Kidney (tissue), 13 donors: ENCODE measurements at regions not wholly inside any gene's neighbourhood (a gene's known extent, or its start where the extent isn't known, plus 50 kb on each side); places are given as distances from the start of the nearest gene placed in this dataset.

Experiments
- DNase-seq, 5 donors: peaks; one replicate each; pipeline ENCODE4 v3.0.0-alpha.2; 2013 to 2020
- FAIRE-seq: peaks from 2 replicates; lab custom pipeline; 2012; peaks lifted over from hg19 to GRCh38; lab: Jason Lieb, UNC
- H3K27ac ChIP-seq, 2 donors: one replicate each; pipeline ENCODE4 v1.7.0; 2013; ENCODE audit warnings: low read depth in 2 of 2, low read length in 2 of 2, inconsistent platforms in 1 of 2
- H3K27me3 ChIP-seq: one replicate; pipeline ENCODE4 v1.7.1; 2013; ENCODE audit warnings: low read length, inconsistent platforms; ENCODE audit not compliant: control insufficient read depth, insufficient read depth
- H3K36me3 ChIP-seq, 3 donors: one replicate each; pipeline versions ENCODE4 v1.7.0 to v1.7.1; 2013; ENCODE audit warnings: low read length in 3 of 3, control low read depth in 1 of 3, inconsistent platforms in 1 of 3; ENCODE audit not compliant: insufficient read depth in 3 of 3, control insufficient read depth in 2 of 3
- H3K4me1 ChIP-seq, 3 donors: one replicate each; pipeline versions ENCODE4 v1.7.0 to v1.7.1; 2013; ENCODE audit warnings: low read length in 3 of 3, inconsistent platforms in 1 of 3, low read depth in 1 of 3; ENCODE audit not compliant: control insufficient read depth in 2 of 3, insufficient read depth in 2 of 3
- H3K4me3 ChIP-seq, 3 donors: one replicate each; pipeline versions ENCODE4 v1.7.0 to v1.8.1; 2013; ENCODE audit warnings: low read length in 3 of 3, control low read depth in 1 of 3, inconsistent platforms in 1 of 3
- H3K9ac ChIP-seq, 3 donors: one replicate each; pipeline versions ENCODE4 v1.7.0 to v1.7.1; 2013; ENCODE audit warnings: low read length in 3 of 3, control low read depth in 1 of 3, inconsistent platforms in 1 of 3
- H3K9me3 ChIP-seq, 3 donors: one replicate each; pipeline versions ENCODE4 v1.7.0 to v1.7.1; 2013; ENCODE audit warnings: low read length in 3 of 3, control low read depth in 1 of 3, inconsistent platforms in 1 of 3; ENCODE audit not compliant: control insufficient read depth in 2 of 3, insufficient read depth in 1 of 3
- intact Hi-C: fragments of 100-400 bp; cut with DNase I; formaldehyde crosslinking; loops from one replicate; pipeline ENCODE4 v1.11.1; 2022
- TF ChIP-seq, protein P1 (sequence below): IDR thresholded peaks from 3 replicates; pipeline ENCODE4 v1.5.1; 2012; ENCODE audit warnings: mild to moderate bottlenecking, moderate library complexity, borderline replicate concordance; ENCODE audit not compliant: insufficient read depth; ENCODE audit errors: extremely low read depth
- donor health status: control.
- donor health status: control.
- donor health status: control.
- donor health status: control.
- donor health status: control.
- donor health status: DM: yes; HTN: yes; CAD: no.
- donor health status: Normal renal cell carcinoma (clear cell type).

DNA sequence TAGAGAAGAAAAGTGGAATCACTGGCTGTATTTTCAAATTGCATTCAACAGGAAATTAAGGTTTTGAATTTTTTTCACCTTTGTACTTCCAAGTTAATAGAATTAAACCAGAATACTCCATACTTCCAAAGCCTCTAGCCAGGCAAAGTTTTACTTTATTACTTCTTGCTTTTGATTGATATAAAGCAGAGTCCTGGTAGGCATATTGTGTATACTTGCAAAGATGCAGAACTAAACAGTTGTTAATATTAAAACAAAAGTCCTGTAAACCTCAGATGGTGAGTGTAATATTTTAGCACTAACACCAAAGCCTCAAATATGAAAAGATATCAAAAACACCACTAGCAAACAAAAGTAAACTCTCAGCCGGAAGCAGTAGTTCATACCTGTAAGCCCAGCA lies 107.2 kb upstream of the C2CD4B start:
- DNase-seq (no peak), FAIRE-seq (no peak)
- intact Hi-C loops = no loop called here

DNA sequence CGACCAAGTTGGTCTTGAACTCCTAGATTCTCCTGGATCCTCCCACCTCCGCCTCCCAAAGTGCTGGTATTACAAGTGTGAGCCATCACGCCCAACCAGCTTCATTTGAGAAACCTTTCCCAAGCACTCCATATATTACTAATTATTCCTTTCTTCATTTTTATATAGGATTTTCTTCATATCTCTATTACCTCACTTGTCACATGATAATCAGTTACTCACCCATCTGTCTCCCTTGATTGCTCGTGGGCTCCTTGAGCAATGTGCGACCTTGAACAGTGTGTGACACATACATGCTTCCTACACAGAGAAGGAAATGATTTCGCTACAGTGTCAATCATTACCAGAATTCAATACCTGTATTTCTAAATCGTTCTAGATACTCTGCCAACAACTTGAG lies 110.7 kb upstream of the C2CD4B start:
- H3K4me3 ChIP-seq = no peak overlapping the region
- TF ChIP-seq, protein P1, sequence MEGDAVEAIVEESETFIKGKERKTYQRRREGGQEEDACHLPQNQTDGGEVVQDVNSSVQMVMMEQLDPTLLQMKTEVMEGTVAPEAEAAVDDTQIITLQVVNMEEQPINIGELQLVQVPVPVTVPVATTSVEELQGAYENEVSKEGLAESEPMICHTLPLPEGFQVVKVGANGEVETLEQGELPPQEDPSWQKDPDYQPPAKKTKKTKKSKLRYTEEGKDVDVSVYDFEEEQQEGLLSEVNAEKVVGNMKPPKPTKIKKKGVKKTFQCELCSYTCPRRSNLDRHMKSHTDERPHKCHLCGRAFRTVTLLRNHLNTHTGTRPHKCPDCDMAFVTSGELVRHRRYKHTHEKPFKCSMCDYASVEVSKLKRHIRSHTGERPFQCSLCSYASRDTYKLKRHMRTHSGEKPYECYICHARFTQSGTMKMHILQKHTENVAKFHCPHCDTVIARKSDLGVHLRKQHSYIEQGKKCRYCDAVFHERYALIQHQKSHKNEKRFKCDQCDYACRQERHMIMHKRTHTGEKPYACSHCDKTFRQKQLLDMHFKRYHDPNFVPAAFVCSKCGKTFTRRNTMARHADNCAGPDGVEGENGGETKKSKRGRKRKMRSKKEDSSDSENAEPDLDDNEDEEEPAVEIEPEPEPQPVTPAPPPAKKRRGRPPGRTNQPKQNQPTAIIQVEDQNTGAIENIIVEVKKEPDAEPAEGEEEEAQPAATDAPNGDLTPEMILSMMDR = no peak
- FAIRE-seq (no peak), DNase-seq (no peak)
- no peaks in the 10 kb centered on the region for H3K9me3 ChIP-seq
- H3K27me3 ChIP-seq = no peaks in the 10 kb centered on the region
- no peak overlapping the region for H3K9ac ChIP-seq
- no peaks in the 10 kb centered on the region for H3K36me3 ChIP-seq
- no peaks in the 10 kb centered on the region for H3K4me1 ChIP-seq
- intact Hi-C loops = no loop called here
- H3K27ac ChIP-seq = no peak overlapping the region

More for the DNA sequence above, 107.2 kb upstream of the C2CD4B start:
- H3K4me3 ChIP-seq = no peak overlapping the region
- H3K9me3 ChIP-seq = peaks cover 0 to 29% (median 2%) of the 10 kb centered on the region in 3 donors
- H3K4me1 ChIP-seq = no peaks in the 10 kb centered on the region
- H3K36me3 ChIP-seq = no peaks in the 10 kb centered on the region
- H3K9ac ChIP-seq = no peak overlapping the region
- H3K27me3 ChIP-seq = no peaks in the 10 kb centered on the region
- no peak overlapping the region for H3K27ac ChIP-seq
- TF ChIP-seq, protein P1 = no peak

DNA sequence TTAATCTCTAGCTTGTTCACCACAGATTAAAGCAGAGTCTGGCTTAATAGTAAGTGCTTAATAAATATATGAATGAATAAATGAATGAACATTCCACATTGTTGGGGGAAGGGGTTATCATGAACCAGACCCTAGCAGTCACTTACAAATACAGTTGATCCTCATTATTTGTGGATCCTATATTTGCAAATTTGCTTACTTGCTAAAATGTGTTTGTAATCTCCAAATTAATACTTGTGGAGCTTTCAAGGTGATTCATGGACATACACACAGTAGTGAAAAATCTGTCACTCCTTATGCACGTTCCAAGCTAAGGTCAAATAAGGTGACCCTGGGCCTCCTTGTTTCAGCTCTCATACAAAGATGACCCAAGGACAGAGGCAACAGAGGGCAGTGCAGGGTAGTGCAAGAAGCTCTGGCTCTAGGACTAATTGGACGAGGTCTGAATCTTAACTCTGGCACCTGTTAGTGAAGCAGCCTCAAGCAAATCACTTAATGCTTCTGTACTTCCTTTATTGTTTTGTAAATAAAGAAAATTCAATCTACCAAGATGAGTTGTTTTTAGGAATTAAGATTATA lies 112.8 kb upstream of the C2CD4B start:
- DNase-seq = no peak
- no peak for FAIRE-seq

More for the DNA sequence above, 112.8 kb upstream of the C2CD4B start:
- Histone ChIP-seq H3K4me1 (no peaks in the 10 kb centered on the region), H3K36me3 (no peaks in the 10 kb centered on the region), H3K9me3 (no peaks in the 10 kb centered on the region), H3K9ac (no peak overlapping the region), H3K27me3 (no peaks in the 10 kb centered on the region), H3K4me3 (no peak overlapping the region), H3K27ac (no peak overlapping the region)
- intact Hi-C loops = no loop called here
- TF ChIP-seq, protein P1 = no peak
